ENCODE measurements at regions not wholly inside any gene's neighbourhood (a gene's known extent, or its start where the extent isn't known, plus 50 kb on each side); places are given as distances from the start of the nearest gene placed in this dataset.

DNA sequence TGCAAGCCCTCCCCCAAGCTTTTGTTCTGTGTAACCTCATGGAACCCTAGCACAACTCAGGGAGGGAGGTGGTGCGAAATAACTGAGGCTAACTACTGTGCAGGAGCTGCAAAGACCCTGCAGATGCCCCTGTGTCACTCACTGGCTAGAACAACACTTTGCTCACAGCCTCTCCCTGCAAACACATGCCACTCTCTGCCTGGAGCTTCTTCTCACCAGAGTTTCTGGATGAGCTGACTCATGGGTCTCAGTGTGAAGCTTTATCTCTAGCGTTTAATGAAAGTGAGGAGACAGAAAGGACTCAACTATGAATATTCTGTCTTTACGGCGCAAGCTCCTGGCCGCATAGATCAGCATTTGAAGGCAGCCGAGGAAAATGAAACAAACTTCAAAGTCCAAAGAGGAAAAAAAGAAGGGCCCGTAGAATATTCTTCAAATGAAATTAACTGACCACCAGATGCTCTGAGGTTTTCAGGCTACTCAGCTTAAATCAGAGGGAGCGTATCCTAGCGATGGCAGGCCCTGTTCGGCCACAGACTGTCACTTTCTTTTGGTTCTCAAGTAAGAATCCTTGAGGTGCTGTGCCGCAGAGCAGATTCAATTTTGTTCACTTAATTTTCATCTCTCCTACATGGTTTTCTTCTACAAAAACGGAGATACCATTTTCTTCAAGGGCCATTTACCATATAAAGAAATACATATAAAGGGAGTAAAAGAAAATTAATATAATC, 77.7 kb upstream of the TAS2R1 start:
- no peak overlapping the region for H3K4me3 ChIP-seq (ENCODE audit: low read depth, low read length)
- no peak for DNase-seq (ENCODE audit: low read depth)
- TF ChIP-seq, protein P1, sequence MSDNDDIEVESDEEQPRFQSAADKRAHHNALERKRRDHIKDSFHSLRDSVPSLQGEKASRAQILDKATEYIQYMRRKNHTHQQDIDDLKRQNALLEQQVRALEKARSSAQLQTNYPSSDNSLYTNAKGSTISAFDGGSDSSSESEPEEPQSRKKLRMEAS (IDR thresholded peaks at IDR 0.05; ENCODE audit: low read depth, low read length): no peak
- no peak for TF ChIP-seq MYC (IDR thresholded peaks at IDR 0.05; ENCODE audit: low read depth, low read length)
- TF ChIP-seq, protein P2, sequence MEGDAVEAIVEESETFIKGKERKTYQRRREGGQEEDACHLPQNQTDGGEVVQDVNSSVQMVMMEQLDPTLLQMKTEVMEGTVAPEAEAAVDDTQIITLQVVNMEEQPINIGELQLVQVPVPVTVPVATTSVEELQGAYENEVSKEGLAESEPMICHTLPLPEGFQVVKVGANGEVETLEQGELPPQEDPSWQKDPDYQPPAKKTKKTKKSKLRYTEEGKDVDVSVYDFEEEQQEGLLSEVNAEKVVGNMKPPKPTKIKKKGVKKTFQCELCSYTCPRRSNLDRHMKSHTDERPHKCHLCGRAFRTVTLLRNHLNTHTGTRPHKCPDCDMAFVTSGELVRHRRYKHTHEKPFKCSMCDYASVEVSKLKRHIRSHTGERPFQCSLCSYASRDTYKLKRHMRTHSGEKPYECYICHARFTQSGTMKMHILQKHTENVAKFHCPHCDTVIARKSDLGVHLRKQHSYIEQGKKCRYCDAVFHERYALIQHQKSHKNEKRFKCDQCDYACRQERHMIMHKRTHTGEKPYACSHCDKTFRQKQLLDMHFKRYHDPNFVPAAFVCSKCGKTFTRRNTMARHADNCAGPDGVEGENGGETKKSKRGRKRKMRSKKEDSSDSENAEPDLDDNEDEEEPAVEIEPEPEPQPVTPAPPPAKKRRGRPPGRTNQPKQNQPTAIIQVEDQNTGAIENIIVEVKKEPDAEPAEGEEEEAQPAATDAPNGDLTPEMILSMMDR (IDR thresholded peaks at IDR 0.05; ENCODE audit: low read depth, low read length): no peak
- TF ChIP-seq POLR2A (IDR thresholded peaks at IDR 0.05; ENCODE audit: extremely low read depth, insufficient read length): no peak

DNA sequence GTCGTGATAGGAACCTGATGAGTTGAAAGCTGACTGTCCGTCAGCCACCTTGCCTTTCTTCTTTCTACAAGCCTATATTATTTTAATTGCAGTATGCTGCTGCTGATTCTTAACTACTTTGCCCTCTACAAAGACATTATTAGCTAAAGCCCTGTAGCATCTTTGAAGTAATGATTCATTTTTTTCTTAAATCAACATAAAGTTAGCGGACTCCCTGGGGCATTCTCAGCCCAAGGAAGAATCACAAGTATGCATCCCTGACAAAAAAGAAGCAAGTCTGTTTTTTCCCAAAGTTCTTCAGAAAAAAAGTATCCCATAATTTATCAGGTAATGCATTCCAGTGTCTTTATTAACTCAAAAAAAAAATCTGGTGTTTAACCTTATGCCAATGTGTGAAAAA, 69.5 kb upstream of the TAS2R1 start:
- no peak overlapping the region for H3K4me3 ChIP-seq (ENCODE audit: low read depth, low read length)
- no peak for TF ChIP-seq POLR2A (IDR thresholded peaks at IDR 0.05; ENCODE audit: extremely low read depth, insufficient read length)
- TF ChIP-seq, protein P1 (IDR thresholded peaks at IDR 0.05; ENCODE audit: low read depth, low read length): no peak
- TF ChIP-seq MYC (IDR thresholded peaks at IDR 0.05; ENCODE audit: low read depth, low read length): no peak
- TF ChIP-seq, protein P2 (IDR thresholded peaks at IDR 0.05; ENCODE audit: low read depth, low read length): no peak
- no peak for DNase-seq (ENCODE audit: low read depth)

DNA sequence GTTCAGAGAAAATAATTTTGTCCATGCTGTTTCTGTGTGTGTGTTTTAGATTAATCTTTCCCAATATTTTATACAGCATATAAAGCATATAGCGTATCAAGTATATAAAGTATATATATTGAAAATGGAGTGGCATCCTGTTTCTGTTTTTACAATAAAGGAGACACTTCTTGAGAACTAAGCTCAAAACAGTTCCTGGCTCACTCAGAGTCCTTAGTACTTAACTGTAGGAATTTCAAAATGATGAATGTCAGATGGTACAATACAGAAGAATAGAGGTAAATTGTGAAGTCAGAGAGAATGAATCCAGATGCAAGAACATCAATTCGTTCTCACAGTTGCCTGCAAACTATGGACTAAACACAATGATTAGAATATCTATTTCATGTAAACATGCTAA, 68.7 kb upstream of the TAS2R1 start:
- TF ChIP-seq MYC (IDR thresholded peaks at IDR 0.05; ENCODE audit: low read depth, low read length): no peak
- no peak for TF ChIP-seq POLR2A (IDR thresholded peaks at IDR 0.05; ENCODE audit: extremely low read depth, insufficient read length)
- TF ChIP-seq, protein P1 (IDR thresholded peaks at IDR 0.05; ENCODE audit: low read depth, low read length): no peak
- TF ChIP-seq, protein P2 (IDR thresholded peaks at IDR 0.05; ENCODE audit: low read depth, low read length): no peak
- no peak for DNase-seq (ENCODE audit: low read depth)
- no peak overlapping the region for H3K4me3 ChIP-seq (ENCODE audit: low read depth, low read length)

DNA sequence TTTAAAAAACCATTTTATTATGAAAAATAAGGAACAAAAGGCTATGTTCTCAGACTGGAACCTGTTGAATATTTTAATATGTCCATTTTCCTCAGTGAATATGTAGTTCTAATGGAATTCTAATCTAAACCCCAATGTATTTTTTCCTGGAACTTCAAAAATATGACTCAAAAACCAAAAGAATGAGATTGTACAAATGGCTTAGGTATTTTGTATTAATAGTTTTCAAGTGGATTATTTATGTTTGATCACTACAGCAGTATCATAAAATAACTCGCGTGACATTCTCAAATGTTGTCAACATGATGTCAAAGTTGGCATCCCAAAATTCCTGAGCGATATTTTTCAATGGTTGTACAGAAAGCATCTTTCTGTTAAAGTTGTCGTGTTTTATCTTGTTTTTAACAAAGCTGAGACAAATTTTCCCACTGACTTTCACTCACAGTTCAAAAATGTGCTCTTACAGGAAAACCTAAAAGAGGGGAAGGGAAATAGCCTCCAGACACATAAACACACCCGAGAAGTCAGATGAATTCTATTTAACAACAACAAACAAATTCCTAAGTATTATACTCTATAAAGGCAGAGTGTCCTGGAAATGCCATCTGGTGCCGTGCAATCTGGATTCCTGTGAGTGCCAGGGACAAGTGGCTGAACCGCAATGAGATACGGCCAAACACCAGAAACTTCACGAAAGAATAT, 68.1 kb upstream of the TAS2R1 start:
- DNase-seq (ENCODE audit: low read depth): no peak
- TF ChIP-seq, protein P1 (IDR thresholded peaks at IDR 0.05; ENCODE audit: low read depth, low read length): no peak
- TF ChIP-seq, protein P2 (IDR thresholded peaks at IDR 0.05; ENCODE audit: low read depth, low read length): no peak
- TF ChIP-seq MYC (IDR thresholded peaks at IDR 0.05; ENCODE audit: low read depth, low read length): no peak
- TF ChIP-seq POLR2A (IDR thresholded peaks at IDR 0.05; ENCODE audit: extremely low read depth, insufficient read length): no peak
- H3K4me3 ChIP-seq (ENCODE audit: low read depth, low read length): no peak overlapping the region

DNA sequence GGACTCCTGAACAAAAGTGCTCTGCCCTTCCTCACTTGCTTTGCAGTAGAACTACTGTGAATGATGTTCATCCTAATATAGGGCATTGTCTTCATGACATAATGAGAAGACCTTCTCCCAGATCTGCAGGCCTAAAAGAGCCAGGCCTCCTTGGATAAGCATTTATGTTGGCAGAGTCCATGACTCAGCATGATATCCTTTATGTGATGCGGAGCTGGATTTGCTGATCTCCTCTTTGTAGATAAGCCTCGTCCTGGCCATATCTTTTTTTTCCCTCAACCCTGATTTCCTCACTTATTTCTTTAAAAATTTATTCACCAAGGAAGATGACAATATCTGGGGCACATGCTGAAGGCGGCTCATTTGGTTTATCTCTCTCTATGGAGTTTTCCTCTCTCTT, 62.4 kb upstream of the TAS2R1 start:
- H3K4me3 ChIP-seq (ENCODE audit: low read depth, low read length): no peak overlapping the region

More for the DNA sequence above, 62.4 kb upstream of the TAS2R1 start:
- DNase-seq (ENCODE audit: low read depth): no peak
- TF ChIP-seq POLR2A (IDR thresholded peaks at IDR 0.05; ENCODE audit: extremely low read depth, insufficient read length): no peak
- TF ChIP-seq, protein P1 (IDR thresholded peaks at IDR 0.05; ENCODE audit: low read depth, low read length): no peak
- TF ChIP-seq, protein P2 (IDR thresholded peaks at IDR 0.05; ENCODE audit: low read depth, low read length): no peak
- TF ChIP-seq MYC (IDR thresholded peaks at IDR 0.05; ENCODE audit: low read depth, low read length): no peak

All from NB4 (cell line).